OCI-LY3 (cell line): ENCODE measurements at regions not wholly inside any gene's neighbourhood (a gene's known extent, or its start where the extent isn't known, plus 50 kb on each side); places are given as distances from the start of the nearest gene placed in this dataset.

Source experiments
- H2AFZ ChIP-seq: fragments of 200-600, 300-600 bp; shearing (Covaris generic); 2 replicates; pipeline ENCODE4 v1.6.0; 2014; ENCODE audit warnings: antibody characterized with exemption, low read depth, low read length
- H3K27ac ChIP-seq: fragments of 200-600, 300-600 bp; sonication (generic); 2 replicates; pipeline ENCODE4 v1.5.1; 2014; ENCODE audit warnings: mild to moderate bottlenecking, low read length, moderate library complexity, mixed read lengths
- H3K27me3 ChIP-seq: fragments of 200-600, 300-600 bp; sonication (generic); 2 replicates; pipeline ENCODE4 v1.6.1; 2014; ENCODE audit warnings: low read depth, low read length, mixed read lengths
- H3K36me3 ChIP-seq: fragments of 200-600, 300-600 bp; sonication (generic); replicated peaks from 2 replicates; pipeline ENCODE3; 2014; ENCODE audit warnings: low read depth, low read length, mixed read lengths
- H3K4me1 ChIP-seq: fragments of 300-600, 200-600 bp; sonication (generic); 2 replicates; pipeline ENCODE4 v1.6.1; 2014; ENCODE audit warnings: low read length, mixed read lengths
- H3K4me2 ChIP-seq: fragments of 200-600, 300-600 bp; sonication (generic); 2 replicates; pipeline ENCODE4 v1.6.1; 2014; ENCODE audit warnings: low read length, mixed read lengths
- H3K4me3 ChIP-seq: fragments of 300-600, 200-600 bp; sonication (generic); 2 replicates; pipeline ENCODE4 v1.5.1; 2014; ENCODE audit warnings: antibody characterized with exemption, mild to moderate bottlenecking, low read length, moderate library complexity
- H3K79me2 ChIP-seq: fragments of 300-600, 200-600 bp; shearing (Covaris generic); 2 replicates; pipeline ENCODE4 v1.6.1; 2014; ENCODE audit warnings: mild to moderate bottlenecking, low read length, mixed read lengths
- H3K9ac ChIP-seq: fragments of 300-600, 200-600 bp; shearing (Covaris generic); 2 replicates; pipeline ENCODE4 v1.6.0; 2014; ENCODE audit warnings: mild to moderate bottlenecking, low read length, moderate library complexity
- H3K9me3 ChIP-seq: fragments of 200-600, 300-600 bp; shearing (Covaris generic); 2 replicates; pipeline ENCODE4 v1.6.1; 2014; ENCODE audit warnings: low read length, mixed read lengths; ENCODE audit not compliant: insufficient read depth
- H4K20me1 ChIP-seq: fragments of 200-600, 300-600 bp; sonication (generic); 2 replicates; pipeline ENCODE4 v1.6.1; 2016; ENCODE audit warnings: low read length, mixed read lengths; ENCODE audit not compliant: insufficient read depth
- CTCF ChIP-seq: fragments of 200-600, 300-600 bp; sonication (generic); IDR thresholded peaks from 2 replicates; pipeline ENCODE4 v1.5.1; 2014; ENCODE audit warnings: antibody characterized with exemption, low read length, low read depth
- EZH2phosphoT487 ChIP-seq: fragments of 200-600 bp; shearing (Covaris generic); IDR thresholded peaks from 2 replicates; pipeline ENCODE4 v1.6.1; 2018; ENCODE audit warnings: antibody characterized with exemption, mixed run types, low read depth

DNA sequence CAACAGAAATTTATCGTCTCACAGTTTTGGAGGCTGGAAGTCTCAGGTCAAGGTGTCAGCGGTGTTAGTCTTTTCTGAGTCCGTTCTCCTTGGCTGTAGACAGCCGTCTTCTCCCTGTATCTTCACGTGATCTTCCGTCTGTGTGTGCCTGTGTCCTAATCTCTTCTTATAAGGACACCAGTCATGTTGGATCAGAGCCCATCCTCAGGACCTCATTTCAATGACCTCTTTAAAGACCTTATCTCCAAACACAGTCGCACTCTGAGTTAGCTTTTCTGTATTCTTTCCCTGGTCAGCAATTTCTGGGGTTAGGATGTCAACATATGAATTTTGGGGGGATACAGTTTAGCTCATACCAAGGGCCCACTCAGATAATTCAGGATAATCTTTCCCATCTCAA lies 247.7 kb downstream of the PRDM2 start:
- H3K79me2 ChIP-seq: no peaks in the 10 kb centered on the region
- H2AFZ ChIP-seq: no peak overlapping the region

DNA sequence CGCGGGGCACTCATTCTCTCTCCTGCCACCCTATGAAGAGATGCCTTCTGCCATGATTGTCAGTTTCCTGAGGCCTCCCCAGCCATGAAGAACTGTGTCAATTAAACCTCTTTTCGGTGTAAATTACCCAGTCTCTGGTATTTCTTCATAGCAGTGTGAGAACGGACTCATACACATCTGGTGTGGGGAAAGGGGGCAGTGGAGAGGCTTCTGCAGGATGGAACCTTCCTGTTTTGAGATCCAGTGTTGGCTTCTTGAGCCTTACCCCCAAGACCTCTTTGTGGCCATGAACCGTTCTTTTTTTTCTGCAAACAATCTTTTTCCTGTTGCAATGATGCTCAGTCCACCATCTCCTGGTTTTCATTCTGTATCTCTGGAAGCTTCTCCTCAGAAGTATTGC lies 248.4 kb downstream of the PRDM2 start:
- no peaks in the 10 kb centered on the region for H3K4me1 ChIP-seq
- H3K79me2 ChIP-seq: no peaks in the 10 kb centered on the region
- TF ChIP-seq EZH2phosphoT487 (no peak), CTCF (no peak)
- H3K4me3 ChIP-seq: no peak overlapping the region
- no peaks in the 10 kb centered on the region for H4K20me1 ChIP-seq
- no peaks in the 10 kb centered on the region for H3K9me3 ChIP-seq
- H3K36me3 ChIP-seq: no peaks in the 10 kb centered on the region
- no peak overlapping the region for H3K27ac ChIP-seq
- H2AFZ ChIP-seq: no peak overlapping the region
- peaks cover 9% of the 10 kb centered on the region; the same call in 1 of the 2 replicates for H3K27me3 ChIP-seq
- no peak overlapping the region for H3K9ac ChIP-seq
- H3K4me2 ChIP-seq: no peak overlapping the region

More for the DNA sequence above, 247.7 kb downstream of the PRDM2 start:
- TF ChIP-seq CTCF: no peak
- no peak for TF ChIP-seq EZH2phosphoT487
- Histone ChIP-seq H3K36me3 (no peaks in the 10 kb centered on the region), H3K27ac (no peak overlapping the region), H3K4me3 (no peak overlapping the region), H3K9ac (no peak overlapping the region), H4K20me1 (no peaks in the 10 kb centered on the region), H3K27me3 (0 out of 2 replicates have a peak, but pooled peaks cover 1% of the 10 kb centered on the region), H3K9me3 (no peaks in the 10 kb centered on the region), H3K4me2 (no peak overlapping the region), H3K4me1 (no peaks in the 10 kb centered on the region)

GRCh38 chr1:13948888-13949391 lies 249.0 kb downstream of the PRDM2 start:
- H4K20me1 ChIP-seq: no peaks in the 10 kb centered on the region
- peaks cover 9% of the 10 kb centered on the region; the same call in 1 of the 2 replicates for H3K27me3 ChIP-seq
- no peak overlapping the region for H3K4me3 ChIP-seq
- TF ChIP-seq CTCF (no peak), EZH2phosphoT487 (no peak)
- no peaks in the 10 kb centered on the region for H3K36me3 ChIP-seq
- H3K4me1 ChIP-seq: no peaks in the 10 kb centered on the region
- no peaks in the 10 kb centered on the region for H3K79me2 ChIP-seq
- H2AFZ ChIP-seq: no peak overlapping the region
- H3K4me2 ChIP-seq: no peak overlapping the region
- no peaks in the 10 kb centered on the region for H3K9me3 ChIP-seq
- no peak overlapping the region for H3K9ac ChIP-seq
- H3K27ac ChIP-seq: no peak overlapping the region

- Histone ChIP-seq H3K36me3 (no peaks in the 10 kb centered on the region), H3K27me3 (peaks cover 14% of the 10 kb centered on the region; the same call in 1 of the 2 replicates), H2AFZ (no peak overlapping the region), H3K4me2 (no peak overlapping the region), H3K4me1 (no peaks in the 10 kb centered on the region), H3K27ac (no peak overlapping the region), H3K9ac (no peak overlapping the region), H3K4me3 (no peak overlapping the region), H4K20me1 (no peaks in the 10 kb centered on the region), H3K9me3 (no peaks in the 10 kb centered on the region), H3K79me2 (no peaks in the 10 kb centered on the region)
- TF ChIP-seq EZH2phosphoT487 (no peak), CTCF (no peak)
These were observed 249.6 kb downstream of the PRDM2 start for GRCh38 chr1:13949546-13949945.
